ENCODE measurements at regions not wholly inside any gene's neighbourhood (a gene's known extent, or its start where the extent isn't known, plus 50 kb on each side); places are given as distances from the start of the nearest gene placed in this dataset.

GRCh38 chr2:53452400-53452799 lies 315.2 kb upstream of the CHAC2 start:
- no peak for DNase-seq (ENCODE audit: low read depth in 3 of 3, low spot score in 2 of 3)

- no peak for DNase-seq (ENCODE audit: low read depth in 3 of 3, low spot score in 2 of 3)
These were observed 316.7 kb upstream of the CHAC2 start for GRCh38 chr2:53450923-53451322.

DNA sequence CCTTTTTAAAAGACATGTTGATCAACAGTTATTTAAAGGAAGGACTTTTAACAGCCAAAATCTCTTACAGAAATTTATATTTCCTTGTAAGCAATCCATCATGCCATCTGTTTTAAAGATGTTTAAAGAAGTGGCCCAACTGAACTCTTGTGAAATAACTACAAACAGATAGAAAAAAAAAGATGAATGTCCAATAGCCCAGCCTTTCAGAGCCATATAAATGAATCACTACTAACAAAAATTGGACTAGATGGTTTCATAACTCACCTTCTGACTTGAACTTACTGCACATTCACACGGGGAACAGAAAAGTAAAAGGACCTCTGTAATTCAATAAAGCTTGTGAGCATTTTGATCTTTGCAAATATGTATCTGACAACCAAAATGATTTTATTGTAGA lies 319.0 kb upstream of the CHAC2 start:
- DNase-seq (ENCODE audit: low read depth in 3 of 3, low spot score in 2 of 3), result no peak

GRCh38 chr2:53448086-53448485 lies 319.5 kb upstream of the CHAC2 start:
- DNase-seq (ENCODE audit: low read depth in 3 of 3, low spot score in 2 of 3), result no peak

DNA sequence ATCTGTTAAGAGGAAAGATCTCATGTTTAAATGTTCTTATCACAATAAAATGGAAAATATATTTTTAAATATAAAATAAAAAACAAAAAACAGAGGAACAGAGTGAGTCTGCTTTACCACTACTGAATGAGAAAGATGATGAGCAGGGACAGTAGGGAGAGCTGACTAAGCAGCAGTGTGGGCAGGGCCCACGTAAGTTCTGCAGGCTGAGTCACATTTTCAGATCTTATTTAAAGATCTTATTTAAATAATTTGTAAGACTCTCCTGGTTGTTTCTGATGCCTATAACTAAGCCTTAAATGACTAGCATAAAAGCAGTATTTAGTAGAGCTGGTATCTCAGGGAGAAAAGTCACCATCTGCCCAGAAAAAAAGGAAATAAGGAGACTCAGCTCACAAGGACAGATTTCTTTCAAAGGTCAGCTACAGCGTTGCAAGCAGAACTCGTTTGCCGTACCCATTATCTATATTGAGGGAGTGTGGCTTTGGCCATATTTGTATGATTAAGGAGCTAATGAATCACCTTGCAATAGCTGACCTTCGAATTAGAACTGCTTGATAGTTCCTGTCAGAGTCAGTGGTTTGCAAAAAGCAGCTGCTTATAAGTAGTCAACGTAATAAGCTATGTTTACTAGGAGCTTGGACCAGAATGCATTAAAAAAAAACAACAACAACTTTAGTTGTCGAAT lies 322.1 kb upstream of the CHAC2 start:
- no peak for DNase-seq (ENCODE audit: low read depth in 3 of 3, low spot score in 2 of 3)

DNA sequence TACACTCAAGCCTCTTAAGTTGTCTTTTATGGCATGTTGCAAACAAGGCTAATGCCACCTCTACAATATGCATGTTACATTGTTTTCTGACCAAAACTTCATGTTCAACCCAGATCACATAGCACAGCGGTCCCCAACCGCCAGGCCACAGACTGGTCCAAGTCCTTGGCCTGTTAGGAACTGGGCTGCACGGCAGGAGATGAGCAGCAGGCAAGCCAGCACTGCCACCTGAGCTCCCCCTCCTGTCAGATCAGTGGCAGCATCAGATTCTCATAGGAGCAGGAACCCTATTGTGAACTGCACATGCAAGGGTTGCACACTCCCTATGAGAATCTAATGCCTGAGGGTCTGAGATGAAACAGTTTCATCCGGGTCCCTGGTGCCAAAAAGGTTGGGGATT lies 324.8 kb upstream of the CHAC2 start:
- DNase-seq (ENCODE audit: low read depth in 3 of 3, low spot score in 2 of 3), result no peak

DNA sequence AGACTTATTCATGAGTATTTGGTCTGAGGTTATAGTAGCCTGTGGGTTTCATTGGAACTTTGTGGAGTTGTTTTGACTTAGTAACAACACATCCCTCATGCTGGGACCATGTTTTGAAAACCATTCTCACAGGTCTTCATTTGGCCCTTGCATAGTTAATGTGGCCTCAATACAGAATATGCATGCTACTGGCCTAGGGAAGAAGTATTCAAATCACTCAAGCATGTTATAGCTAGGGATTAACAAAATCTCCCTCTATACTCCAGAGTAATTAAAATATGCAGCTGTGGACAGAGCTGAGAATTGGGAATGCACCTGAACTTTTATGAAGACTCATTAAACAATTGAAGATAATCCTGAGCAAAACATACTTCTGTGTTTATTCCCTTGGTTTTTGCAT lies 325.5 kb upstream of the CHAC2 start:
- DNase-seq (ENCODE audit: low read depth in 3 of 3, low spot score in 2 of 3), result no peak

GRCh38 chr2:53438692-53439091 lies 328.9 kb upstream of the CHAC2 start:
- no peak for DNase-seq (ENCODE audit: low read depth in 3 of 3, low spot score in 2 of 3)

DNA sequence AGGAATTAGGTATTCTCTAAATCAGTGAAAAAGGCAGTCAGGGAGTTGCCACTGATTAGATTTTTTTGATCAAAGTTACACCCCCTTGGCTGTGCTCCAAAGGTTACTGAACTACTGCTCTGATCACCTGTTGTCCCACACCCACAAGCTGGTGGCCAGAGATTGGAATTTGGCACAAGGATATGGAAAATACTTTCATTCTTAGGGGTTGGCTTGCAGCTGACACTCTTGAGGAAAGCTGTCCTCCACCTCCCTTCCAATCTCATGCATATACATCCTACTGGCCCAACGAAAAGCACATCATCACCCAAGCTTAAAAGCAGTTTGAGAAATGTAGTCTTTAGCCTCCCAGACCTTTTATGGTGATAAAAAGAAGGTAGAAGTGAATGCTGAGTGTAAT lies 329.5 kb upstream of the CHAC2 start:
- no peak for DNase-seq (ENCODE audit: low read depth in 3 of 3, low spot score in 2 of 3)

DNA sequence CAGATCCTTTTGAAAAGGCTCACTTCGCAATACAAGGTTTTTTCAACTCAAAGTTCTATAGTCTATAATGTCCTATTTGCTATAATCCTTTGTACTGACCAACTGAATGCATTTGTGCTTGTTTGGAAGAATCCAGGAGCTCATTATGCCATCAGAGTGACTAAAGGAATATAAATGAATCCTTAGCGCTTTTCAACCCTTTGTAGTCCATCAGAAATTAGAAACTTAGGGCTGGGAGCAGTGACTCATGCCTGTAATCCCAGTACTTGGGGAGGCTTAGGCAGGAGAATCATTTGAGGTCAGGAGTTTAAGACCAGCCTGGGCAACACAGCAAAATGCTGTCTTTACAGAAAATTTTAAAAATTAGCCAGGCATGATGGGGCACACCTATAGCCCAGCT lies 330.2 kb upstream of the CHAC2 start:
- no peak for DNase-seq (ENCODE audit: low read depth in 3 of 3, low spot score in 2 of 3)

DNA sequence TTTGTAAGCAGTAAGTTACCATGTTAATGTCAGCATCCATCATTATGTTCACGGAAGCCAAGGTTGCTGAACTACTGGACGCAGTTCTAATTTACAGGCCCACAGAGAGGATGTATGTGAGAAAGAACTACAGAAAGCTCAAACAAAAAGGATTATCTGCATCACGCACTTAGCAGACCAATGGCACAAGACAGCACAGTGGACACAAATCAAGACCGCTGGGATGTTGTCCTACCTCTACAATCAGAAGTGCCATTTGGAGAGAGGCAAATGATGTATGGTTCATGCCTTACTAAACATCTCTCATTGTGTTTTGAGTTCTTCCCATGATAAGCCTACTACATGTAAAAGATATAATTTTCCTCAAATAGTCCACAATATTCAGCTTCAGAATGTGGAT lies 330.7 kb upstream of the CHAC2 start:
- no peak for DNase-seq (ENCODE audit: low read depth in 3 of 3, low spot score in 2 of 3)

GRCh38 chr2:53435610-53436009 lies 332.0 kb upstream of the CHAC2 start:
- DNase-seq (ENCODE audit: low read depth in 3 of 3, low spot score in 2 of 3), result no peak

- DNase-seq (ENCODE audit: low read depth in 3 of 3, low spot score in 2 of 3), result no peak
These were observed 333.1 kb upstream of the CHAC2 start for GRCh38 chr2:53434466-53434865.

- DNase-seq (ENCODE audit: low read depth in 3 of 3, low spot score in 2 of 3), result no peak
These were observed 334.7 kb upstream of the CHAC2 start for GRCh38 chr2:53432936-53433335.

DNA sequence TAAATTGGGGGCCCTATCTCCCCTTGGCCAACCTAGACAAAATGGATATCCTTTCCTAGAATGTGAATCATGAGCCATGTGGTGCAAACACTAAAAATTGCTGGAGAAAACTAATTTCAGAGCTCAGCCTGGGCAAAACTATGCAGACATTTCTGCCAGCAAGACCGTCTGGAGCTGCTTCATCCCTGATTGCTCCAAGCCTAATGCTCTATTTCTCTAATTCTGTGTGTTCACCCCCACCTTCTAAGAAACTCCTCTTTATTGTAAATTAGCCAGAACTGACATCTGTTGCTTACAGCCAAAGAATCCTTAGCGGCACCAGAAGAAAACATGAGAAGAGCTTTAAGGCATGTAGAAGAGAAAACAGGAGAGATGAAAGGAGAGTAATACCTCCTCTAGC lies 337.7 kb upstream of the CHAC2 start:
- DNase-seq (ENCODE audit: low read depth in 3 of 3, low spot score in 2 of 3), result no peak

GRCh38 chr2:53424902-53425301 lies 342.7 kb upstream of the CHAC2 start:
- DNase-seq (ENCODE audit: low read depth in 3 of 3, low spot score in 2 of 3), result no peak

DNA sequence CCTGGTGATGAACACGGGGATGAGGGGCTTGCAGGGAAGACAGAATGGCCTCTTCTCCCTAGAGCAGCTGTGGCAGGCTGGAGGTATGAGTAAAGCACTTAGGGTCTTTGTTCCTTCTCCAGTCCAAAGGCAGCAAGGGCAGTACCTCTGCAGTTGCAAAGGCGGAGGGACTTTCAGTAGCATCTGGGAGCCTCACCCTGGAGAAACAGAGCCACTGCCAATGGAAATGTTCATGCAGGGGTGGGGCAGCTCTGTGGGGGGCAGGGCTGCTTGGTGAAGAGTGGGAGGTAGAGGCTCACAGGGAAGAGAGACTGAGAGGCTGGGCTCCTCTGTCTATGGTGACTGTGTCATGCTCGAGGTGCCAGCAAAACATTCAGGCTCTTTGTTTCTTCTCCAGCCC lies 344.1 kb upstream of the CHAC2 start:
- DNase-seq (ENCODE audit: low read depth in 3 of 3, low spot score in 2 of 3), result no peak

DNA sequence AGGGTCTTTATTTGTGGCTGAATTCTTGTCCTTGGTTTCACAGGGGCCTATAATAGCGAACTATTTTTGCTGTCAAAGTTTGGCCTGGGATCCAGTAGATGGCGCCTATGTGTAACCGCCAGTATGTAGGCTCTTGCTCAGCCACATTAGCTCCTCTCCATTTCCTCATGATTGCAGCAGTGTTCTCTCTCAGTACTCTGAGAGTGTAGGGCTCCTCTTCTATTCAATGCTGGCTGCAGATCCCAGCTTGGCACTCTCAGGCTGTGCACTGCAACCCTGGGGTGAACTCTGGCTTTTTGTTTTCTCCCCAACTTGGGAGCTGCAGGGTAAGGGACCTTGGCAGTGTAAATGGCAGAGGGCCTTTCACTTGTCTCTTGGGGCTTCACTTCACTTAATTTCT lies 344.6 kb upstream of the CHAC2 start:
- no peak for DNase-seq (ENCODE audit: low read depth in 3 of 3, low spot score in 2 of 3)

GRCh38 chr2:53417385-53417784 lies 350.2 kb upstream of the CHAC2 start:
- DNase-seq (ENCODE audit: low read depth in 3 of 3, low spot score in 2 of 3), result no peak

DNA sequence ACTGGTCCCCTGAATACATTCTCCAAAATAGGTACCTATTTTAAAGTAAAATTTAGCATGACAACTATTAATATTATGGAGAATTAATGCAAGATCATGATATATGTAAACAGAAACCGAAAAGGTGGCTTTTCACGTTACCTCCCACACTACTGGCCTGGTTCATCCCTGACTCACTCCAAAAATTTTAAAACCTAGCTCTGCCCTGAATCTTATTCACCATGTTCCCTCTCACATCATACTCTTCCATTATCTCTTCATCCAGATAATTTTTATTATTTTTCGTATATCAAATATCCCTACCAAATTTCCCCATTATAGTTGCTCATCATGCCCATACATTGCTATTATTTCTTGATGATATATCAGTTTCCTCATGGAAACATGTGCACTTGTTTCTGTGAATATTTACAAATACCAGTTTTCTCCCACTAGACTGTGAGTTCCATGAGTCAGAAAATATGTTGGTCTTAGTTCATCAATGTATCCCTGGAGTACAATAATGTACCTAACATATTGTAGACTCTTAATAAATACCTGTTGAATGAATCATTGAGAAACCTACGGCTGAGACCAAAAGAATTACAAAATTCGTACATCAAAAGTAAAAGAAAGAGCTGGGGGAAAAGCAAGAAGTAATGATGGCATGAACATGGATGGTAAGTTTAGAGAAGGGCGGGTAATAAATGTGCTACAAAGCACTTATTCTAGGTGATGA lies 360.1 kb upstream of the CHAC2 start:
- DNase-seq (ENCODE audit: low read depth in 3 of 3, low spot score in 2 of 3), result no peak

DNA sequence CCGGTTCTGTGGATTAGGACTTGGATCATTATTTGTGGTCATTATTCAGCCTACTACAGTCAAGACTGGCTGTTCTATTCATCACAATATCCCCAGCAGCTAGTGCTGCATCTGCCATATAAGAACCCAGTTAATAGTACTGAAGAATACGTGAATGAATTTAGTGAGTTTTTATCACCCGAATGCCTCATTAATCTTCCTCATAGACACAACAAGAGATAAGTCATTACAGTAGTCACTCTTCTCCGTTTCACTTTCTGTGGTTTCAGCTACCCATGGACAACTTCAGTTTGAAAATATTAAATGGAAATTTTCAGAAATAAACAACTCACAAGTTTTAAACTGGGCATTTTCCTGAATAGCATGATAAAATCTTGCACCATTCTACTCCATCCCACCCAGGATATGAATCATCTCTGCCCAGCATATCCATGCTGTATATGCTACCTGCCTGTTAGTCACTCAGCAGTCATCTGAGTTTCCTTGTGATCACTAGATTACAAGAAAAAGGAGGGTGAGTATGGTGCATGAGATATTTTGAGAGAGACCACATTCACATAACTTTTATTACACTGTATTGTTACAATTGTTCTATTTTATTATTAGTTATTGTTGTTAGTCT lies 363.7 kb upstream of the CHAC2 start:
- no peak for DNase-seq (ENCODE audit: low read depth in 3 of 3, low spot score in 2 of 3)

DNA sequence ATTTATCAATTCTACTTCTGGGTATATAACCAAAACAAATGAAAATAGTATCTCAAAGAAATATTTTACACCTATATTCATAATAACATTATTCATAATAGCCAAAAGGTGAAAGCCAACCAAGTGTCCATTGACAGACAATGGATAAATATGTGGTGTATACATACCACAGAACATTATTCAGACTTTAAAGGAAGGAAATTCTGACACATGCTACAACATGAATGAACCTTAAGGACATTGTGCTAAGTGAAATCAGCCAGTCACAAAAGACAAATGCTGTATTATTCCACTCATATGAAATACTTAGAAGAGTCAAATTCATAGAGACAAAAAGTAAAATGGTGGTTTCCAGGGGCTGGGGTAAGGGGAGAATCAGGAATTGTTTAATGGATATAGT lies 370.5 kb upstream of the CHAC2 start:
- no peak for DNase-seq (ENCODE audit: low read depth in 3 of 3, low spot score in 2 of 3)
